ENCODE measurements at regions not wholly inside any gene's neighbourhood (a gene's known extent, or its start where the extent isn't known, plus 50 kb on each side); places are given as distances from the start of the nearest gene placed in this dataset.

GRCh38 chr6:169862892-169863525 is 111.6 kb downstream of the ERMARD start:
- Mint-ChIP-seq H3K27me3 (no peaks in the 10 kb centered on the region), H3K27ac (peak overlapping the region in 1 of 9 donors; percentile 22), H3K4me3 (no peak overlapping the region), H3K36me3 (no peaks in the 10 kb centered on the region), H3K9me3 (peaks cover 0 to 6% (median 3%) of the 10 kb centered on the region in 11 donors), H3K4me1 (peaks cover 6 to 52% (median 21%) of the 10 kb centered on the region in 7 donors)
- ChIA-PET CTCF (no interaction called here), POLR2A (no interaction called here)
- H3K27me3 ChIP-seq (ENCODE audit: control insufficient read depth in 2 of 2, insufficient read depth in 2 of 2, low read length in 2 of 2) = no peaks in the 10 kb centered on the region
- no peak overlapping the region for H3K27ac ChIP-seq (ENCODE audit: low read depth, low read length)
- H3K36me3 ChIP-seq (ENCODE audit: control insufficient read depth in 2 of 3, insufficient read depth in 3 of 3, low read length in 3 of 3) = no peaks in the 10 kb centered on the region
- H3K9me3 ChIP-seq (ENCODE audit: control insufficient read depth in 2 of 3, low read length in 3 of 3) = peaks cover 0 to 5% (median 0%) of the 10 kb centered on the region in 3 experiments
- intact Hi-C loops (cut with micrococcal nuclease) = no loop called here
- peaks cover 9 to 14% of the 10 kb centered on the region in 2 donors for H3K4me1 ChIP-seq (ENCODE audit: control insufficient read depth in 2 of 2, insufficient read depth in 2 of 2, low read length in 2 of 2)
- no peak overlapping the region for H3K4me3 ChIP-seq (ENCODE audit: low read length)
- DNase-seq (no peak), ATAC-seq (no peak)

- Mint-ChIP-seq H3K36me3 (no peaks in the 10 kb centered on the region), H3K9me3 (peaks cover 0 to 12% (median 5%) of the 10 kb centered on the region in 11 donors), H3K4me1 (peaks cover 6 to 49% (median 19%) of the 10 kb centered on the region in 7 donors), H3K27ac (peak overlapping the region in 2 of 9 donors; percentile 22 to 40), H3K4me3 (peak overlapping the region in 1 of 10 donors; percentile 46), H3K27me3 (no peaks in the 10 kb centered on the region)
- intact Hi-C loops (cut with micrococcal nuclease) = no loop called here
- Histone ChIP-seq H3K36me3 (ENCODE audit: control insufficient read depth in 2 of 3, insufficient read depth in 3 of 3, low read length in 3 of 3) (no peaks in the 10 kb centered on the region), H3K27ac (ENCODE audit: low read depth, low read length) (no peak overlapping the region), H3K9me3 (ENCODE audit: control insufficient read depth in 2 of 3, low read length in 3 of 3) (peaks cover 0 to 9% (median 0%) of the 10 kb centered on the region in 3 experiments), H3K27me3 (ENCODE audit: control insufficient read depth in 2 of 2, insufficient read depth in 2 of 2, low read length in 2 of 2) (no peaks in the 10 kb centered on the region), H3K4me3 (ENCODE audit: low read length) (no peak overlapping the region), H3K4me1 (ENCODE audit: control insufficient read depth in 2 of 2, insufficient read depth in 2 of 2, low read length in 2 of 2) (peaks cover 1 to 10% of the 10 kb centered on the region in 2 donors)
- DNase-seq = no peak
- POLR2A ChIA-PET = no interaction called here
- ATAC-seq = no peak
- CTCF ChIA-PET = no interaction called here
These were observed 110.8 kb downstream of the ERMARD start for GRCh38 chr6:169862043-169862891.

GRCh38 chr6:169861431-169862042 is 110.1 kb downstream of the ERMARD start:
- Mint-ChIP-seq H3K27me3 (no peaks in the 10 kb centered on the region), H3K4me3 (peak overlapping the region in 2 of 10 donors; percentile 37 to 39), H3K9me3 (peaks cover 0 to 13% (median 6%) of the 10 kb centered on the region in 11 donors), H3K4me1 (peaks cover 6 to 44% (median 19%) of the 10 kb centered on the region in 7 donors), H3K27ac (peak overlapping the region in 4 of 9 donors; percentile 40 to 72 (median 56)), H3K36me3 (no peaks in the 10 kb centered on the region)
- DNase-seq = no peak
- Histone ChIP-seq H3K9me3 (ENCODE audit: control insufficient read depth in 2 of 3, low read length in 3 of 3) (peaks cover 0 to 9% (median 0%) of the 10 kb centered on the region in 3 experiments), H3K4me3 (ENCODE audit: low read length) (no peak overlapping the region), H3K27ac (ENCODE audit: low read depth, low read length) (no peak overlapping the region), H3K27me3 (ENCODE audit: control insufficient read depth in 2 of 2, insufficient read depth in 2 of 2, low read length in 2 of 2) (no peaks in the 10 kb centered on the region), H3K4me1 (ENCODE audit: control insufficient read depth in 2 of 2, insufficient read depth in 2 of 2, low read length in 2 of 2) (peaks cover 0 to 10% of the 10 kb centered on the region in 2 donors), H3K36me3 (ENCODE audit: control insufficient read depth in 2 of 3, insufficient read depth in 3 of 3, low read length in 3 of 3) (no peaks in the 10 kb centered on the region)
- POLR2A ChIA-PET = no interaction called here
- intact Hi-C loops (cut with micrococcal nuclease) = no loop called here
- CTCF ChIA-PET = no interaction called here
- ATAC-seq = no peak

- Histone ChIP-seq H3K36me3 (ENCODE audit: control insufficient read depth in 2 of 3, insufficient read depth in 3 of 3, low read length in 3 of 3) (no peaks in the 10 kb centered on the region), H3K4me3 (ENCODE audit: low read length) (no peak overlapping the region), H3K27ac (ENCODE audit: low read depth, low read length) (no peak overlapping the region), H3K27me3 (ENCODE audit: control insufficient read depth in 2 of 2, insufficient read depth in 2 of 2, low read length in 2 of 2) (no peaks in the 10 kb centered on the region), H3K4me1 (ENCODE audit: control insufficient read depth in 2 of 2, insufficient read depth in 2 of 2, low read length in 2 of 2) (peaks cover 0 to 10% of the 10 kb centered on the region in 2 donors), H3K9me3 (ENCODE audit: control insufficient read depth in 2 of 3, low read length in 3 of 3) (peaks cover 0 to 9% (median 0%) of the 10 kb centered on the region in 3 experiments)
- Mint-ChIP-seq H3K36me3 (no peaks in the 10 kb centered on the region), H3K9me3 (peaks cover 0 to 20% (median 7%) of the 10 kb centered on the region in 11 donors), H3K27me3 (no peaks in the 10 kb centered on the region), H3K27ac (peak overlapping the region in 5 of 9 donors; percentile 16 to 89 (median 72)), H3K4me3 (peak overlapping the region in 4 of 10 donors; percentile 27 to 71 (median 45)), H3K4me1 (peaks cover 6 to 43% (median 19%) of the 10 kb centered on the region in 7 donors)
- ChIA-PET CTCF (interaction anchor here (0.6 kb wide), 1 partner anchor 29 kb away, joined by 3 read pairs; no protein-coding TSS in a partner anchor), POLR2A (interaction anchor here (1.1 kb wide), 1 partner anchor 229 kb away, joined by 5 read pairs; no protein-coding TSS in a partner anchor)
- intact Hi-C loops (cut with micrococcal nuclease) = no loop called here
- ATAC-seq (no peak), DNase-seq (no peak)
These were observed 108.7 kb downstream of the ERMARD start for GRCh38 chr6:169859978-169860703.

GRCh38 chr6:169859401-169859977 is 108.1 kb downstream of the ERMARD start:
- Histone ChIP-seq H3K4me3 (ENCODE audit: low read length) (no peak overlapping the region), H3K36me3 (ENCODE audit: control insufficient read depth in 2 of 3, insufficient read depth in 3 of 3, low read length in 3 of 3) (no peaks in the 10 kb centered on the region), H3K4me1 (ENCODE audit: control insufficient read depth in 2 of 2, insufficient read depth in 2 of 2, low read length in 2 of 2) (peaks cover 0 to 10% of the 10 kb centered on the region in 2 donors), H3K27me3 (ENCODE audit: control insufficient read depth in 2 of 2, insufficient read depth in 2 of 2, low read length in 2 of 2) (no peaks in the 10 kb centered on the region), H3K9me3 (ENCODE audit: control insufficient read depth in 2 of 3, low read length in 3 of 3) (peaks cover 0 to 9% (median 0%) of the 10 kb centered on the region in 3 experiments), H3K27ac (ENCODE audit: low read depth, low read length) (no peak overlapping the region)
- intact Hi-C loops (cut with micrococcal nuclease) = no loop called here
- ChIA-PET POLR2A (interaction anchor here (1.1 kb wide), 1 partner anchor 230 kb away, joined by 5 read pairs; no protein-coding TSS in a partner anchor), CTCF (interaction anchor here (0.6 kb wide), 1 partner anchor 28 kb away, joined by 3 read pairs; no protein-coding TSS in a partner anchor)
- no peaks in the 10 kb centered on the region for H3K36me3 Mint-ChIP-seq
- H3K4me1 Mint-ChIP-seq = peaks cover 6 to 37% (median 19%) of the 10 kb centered on the region in 7 donors
- DNase-seq = no peak
- H3K9me3 Mint-ChIP-seq = peaks cover 0 to 20% (median 7%) of the 10 kb centered on the region in 11 donors
- peak overlapping the region in 1 of 10 donors; percentile 21 for H3K4me3 Mint-ChIP-seq
- H3K27me3 Mint-ChIP-seq = no peaks in the 10 kb centered on the region
- peak overlapping the region in 1 of 9 donors; percentile 89 for H3K27ac Mint-ChIP-seq
- no peak for ATAC-seq

Measured in naive thymus-derived CD4-positive, alpha-beta T cell (primary cell).